HG03354 (cell line): ENCODE measurements at regions not wholly inside any gene's neighbourhood (a gene's known extent, or its start where the extent isn't known, plus 50 kb on each side); places are given as distances from the start of the nearest gene placed in this dataset.
"Not testable (repeated sequence)": the region's sequence is repeated elsewhere in the genome, so short reads cannot be mapped to it uniquely, and the experiment has no call there.

Experiments
- ATAC-seq: cut with Tn5 transposase; IDR thresholded peaks from one replicate; pipeline ENCODE4 v1.9.1; 2021; ENCODE audit warnings: mild to moderate bottlenecking; ENCODE audit not compliant: unreplicated experiment, poor library complexity, severe bottlenecking

DNA sequence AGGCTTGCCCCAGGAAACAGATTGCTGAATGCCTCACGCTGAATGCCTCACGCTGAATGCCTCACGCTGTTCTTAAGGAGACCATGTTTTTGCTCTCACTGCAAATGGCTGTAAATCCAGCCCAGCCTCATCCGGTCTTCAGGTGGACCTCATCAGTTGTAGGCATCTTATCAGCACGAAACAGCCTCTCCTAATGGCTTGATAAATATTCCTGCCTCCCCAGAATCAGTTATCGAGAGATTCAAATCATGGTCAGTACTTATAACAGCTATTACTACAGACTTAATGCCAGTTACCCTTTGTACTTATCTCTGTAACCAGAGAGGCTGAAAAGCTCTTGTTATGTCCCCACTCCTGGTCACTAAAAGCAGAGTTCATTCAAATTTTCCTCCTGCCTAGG is 290.6 kb downstream of the FZD1 start:
- no peak for ATAC-seq

DNA sequence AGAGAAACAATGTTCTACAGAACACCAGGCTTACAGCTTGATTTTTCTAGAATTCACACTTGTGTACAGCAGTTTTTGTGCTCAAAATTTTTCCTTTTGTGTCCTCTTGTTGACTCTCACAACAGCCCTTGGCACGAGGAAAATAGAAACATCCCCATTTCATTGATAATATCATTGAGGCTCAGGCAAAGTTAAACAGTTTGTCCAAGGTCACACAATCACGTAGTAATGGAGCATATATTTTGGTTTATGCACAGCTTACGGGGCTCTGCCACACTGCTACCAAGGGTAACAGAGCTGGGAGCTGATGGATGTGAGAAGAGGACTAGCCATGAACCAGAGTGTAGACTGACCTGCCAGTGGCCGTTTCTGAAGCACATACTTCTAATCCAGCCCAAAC is 292.0 kb downstream of the FZD1 start:
- no peak for ATAC-seq

DNA sequence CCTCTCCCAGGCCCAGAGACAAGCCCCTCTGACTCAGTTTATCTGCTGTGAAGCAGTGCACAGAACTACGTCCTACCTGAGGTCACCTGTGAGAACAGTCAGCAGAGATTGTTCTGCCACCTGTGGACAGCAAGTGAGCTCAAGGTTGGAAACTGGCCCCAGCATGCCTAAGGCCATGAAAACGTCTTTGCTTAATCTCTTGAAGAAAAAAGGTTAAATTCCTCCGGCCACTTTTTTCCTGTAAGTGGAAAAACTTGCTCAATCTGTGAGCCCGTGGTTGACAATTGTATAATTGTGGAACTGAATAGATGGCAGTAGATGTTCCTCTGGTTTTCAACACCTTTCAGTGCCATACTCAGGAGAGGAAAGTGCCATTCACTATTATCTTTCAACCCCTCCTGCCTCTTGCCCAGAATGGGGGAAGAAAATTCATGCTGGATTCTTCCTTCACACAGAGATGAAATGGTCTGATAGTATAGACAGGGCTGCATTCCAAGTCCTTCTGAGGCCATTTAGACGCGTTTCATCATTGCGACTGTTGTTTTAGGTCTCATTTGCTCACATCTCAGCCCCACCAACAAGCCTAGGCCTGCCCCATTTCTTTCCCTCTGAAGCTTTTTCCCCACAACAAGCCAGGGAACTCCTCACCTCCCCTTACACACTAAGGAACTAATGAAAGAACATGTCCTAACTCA is 292.9 kb downstream of the FZD1 start:
- ATAC-seq: no peak

DNA sequence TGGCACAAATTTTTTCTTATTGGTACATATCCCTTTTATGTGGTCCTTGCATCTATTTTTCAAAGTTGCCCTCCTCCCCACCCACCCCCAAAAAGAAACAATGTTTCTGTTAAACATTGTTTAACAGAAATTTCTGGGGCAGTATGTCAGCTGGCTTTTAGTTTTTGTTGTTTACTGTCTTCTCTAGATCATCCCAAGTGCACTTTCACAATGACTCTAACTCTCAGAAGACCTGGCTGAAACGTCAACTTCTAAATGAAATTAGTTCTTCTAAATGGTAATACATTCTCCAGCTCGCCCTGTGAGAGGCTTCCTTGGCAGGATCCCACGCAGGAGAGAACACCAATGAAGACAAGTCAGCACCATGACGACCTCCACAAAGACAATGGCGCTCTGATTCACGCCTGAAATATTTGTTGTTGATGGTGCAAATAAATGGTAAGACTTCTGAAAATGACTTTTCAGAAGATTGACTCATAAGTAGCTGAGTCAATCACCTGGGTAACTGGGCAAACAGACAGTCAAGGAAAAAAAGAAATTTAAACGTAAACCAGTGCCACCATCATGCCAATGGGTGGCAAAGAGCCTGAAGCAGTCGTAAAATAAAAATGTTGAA is 293.7 kb downstream of the FZD1 start:
- peak; percentile 90 for ATAC-seq

DNA sequence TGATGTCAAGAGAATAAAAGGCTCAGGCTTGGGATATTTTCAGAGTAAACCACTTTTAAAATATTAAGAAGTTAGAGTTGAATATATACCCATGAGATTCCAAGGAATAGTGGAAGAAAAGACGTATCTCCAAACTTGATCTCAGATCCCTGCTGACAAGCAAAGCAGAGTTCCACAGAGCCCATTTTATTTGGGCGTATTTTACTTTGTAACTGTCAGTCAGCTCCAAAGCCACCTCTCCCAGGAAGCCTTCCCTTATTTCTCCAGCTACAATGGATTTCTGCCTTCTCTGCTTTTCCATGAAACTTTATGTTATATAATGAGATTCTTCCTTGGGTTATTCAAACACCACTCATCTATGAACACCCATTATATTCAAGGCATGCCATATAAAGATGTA is 295.7 kb downstream of the FZD1 start:
- ATAC-seq: no peak

DNA sequence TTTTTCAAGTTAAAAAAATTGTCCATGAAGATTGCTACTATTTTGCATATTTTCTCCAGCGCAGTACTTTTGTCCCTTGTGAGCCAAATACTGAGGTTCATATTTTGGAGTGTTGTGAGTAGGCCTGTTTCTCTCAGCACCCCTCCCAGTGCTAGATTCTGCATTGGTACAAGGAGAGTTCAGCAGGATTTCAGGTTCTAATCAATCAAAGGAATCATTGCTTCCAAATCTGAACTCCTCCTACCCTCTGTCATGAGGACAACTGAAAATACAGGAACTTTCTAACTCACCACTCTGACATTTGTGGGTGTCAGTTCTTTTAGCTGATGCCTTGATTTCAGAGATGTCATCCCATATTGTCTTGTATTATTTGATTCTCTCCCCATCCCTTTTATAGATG is 299.9 kb downstream of the FZD1 start:
- no peak for ATAC-seq

DNA sequence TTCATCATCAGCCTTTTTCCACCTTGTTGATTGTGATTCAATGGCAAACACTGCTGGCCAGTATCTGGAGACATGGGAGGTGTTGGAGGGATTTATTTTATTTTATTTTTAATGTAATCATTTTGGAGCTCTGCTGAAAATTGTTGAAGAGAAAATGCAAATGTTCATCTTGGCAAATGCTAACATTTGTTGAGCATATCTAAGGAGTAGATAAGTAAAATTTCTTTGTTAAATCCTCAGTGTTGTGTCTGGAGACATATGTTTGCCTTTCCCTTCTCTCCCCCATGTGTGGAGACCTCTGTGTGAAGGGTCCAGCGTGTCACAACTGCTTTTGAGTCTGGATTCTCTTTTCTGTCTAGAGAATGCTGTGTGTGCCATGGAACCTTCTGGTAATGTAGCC is 300.3 kb downstream of the FZD1 start:
- no peak for ATAC-seq

DNA sequence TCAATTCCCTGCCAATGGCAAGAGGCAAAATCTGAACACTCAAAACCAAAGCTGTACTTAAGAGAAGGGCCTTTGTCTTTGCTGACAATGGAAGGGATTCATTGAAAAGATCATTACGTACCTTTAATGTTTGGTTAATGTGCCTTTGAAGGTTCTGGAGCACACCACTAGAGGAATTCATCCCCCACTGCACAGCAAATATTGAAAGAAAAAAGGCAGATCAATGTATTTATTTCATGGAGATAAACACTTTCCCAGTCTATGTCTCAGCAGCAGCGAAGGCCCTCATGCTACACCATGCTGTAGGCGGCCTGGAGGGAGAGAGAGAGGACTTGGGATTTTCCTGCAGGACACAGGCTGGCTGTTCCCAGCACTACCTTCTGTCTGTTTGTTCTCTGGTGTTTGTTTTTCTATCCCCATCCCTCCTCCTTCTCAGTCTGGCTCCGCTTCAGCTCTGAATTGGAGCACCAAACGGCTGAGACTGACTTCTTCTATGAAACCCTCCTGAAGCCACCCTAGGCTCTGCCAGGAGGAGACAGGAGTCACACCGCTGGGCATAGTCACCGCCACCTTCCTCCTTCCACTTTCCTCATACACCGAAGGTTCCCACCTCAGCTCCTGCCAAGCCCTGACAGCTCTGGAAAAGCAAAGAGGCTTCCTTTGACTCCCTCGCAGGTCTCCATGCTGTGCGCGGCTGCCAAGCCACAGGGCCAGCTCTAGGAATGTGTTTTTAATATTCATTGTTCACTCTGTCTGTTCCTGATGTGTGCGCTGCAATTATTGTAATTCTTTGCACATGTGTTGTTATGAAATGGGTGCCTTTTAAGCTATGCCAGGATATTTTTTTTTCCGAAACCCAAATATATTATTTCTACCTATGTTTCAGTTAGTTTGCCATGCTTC is 301.5 kb downstream of the FZD1 start:
- ATAC-seq: no peak

DNA sequence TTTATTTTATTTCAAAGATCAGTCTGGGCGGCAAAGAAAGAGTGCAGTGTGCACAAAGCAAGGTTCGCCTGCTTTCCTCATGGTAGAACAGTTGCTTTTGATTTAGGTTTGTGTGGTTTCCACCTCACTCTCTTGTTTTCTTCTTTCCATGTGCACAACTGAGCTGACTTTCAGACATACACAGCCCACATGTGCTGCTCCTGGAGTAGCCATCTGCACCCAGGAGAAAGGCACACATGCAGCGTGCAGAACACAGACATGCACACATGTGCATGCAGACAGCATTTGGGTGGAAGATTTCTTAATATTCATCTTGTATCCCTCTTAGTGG is 302.1 kb downstream of the FZD1 start:
- ATAC-seq: no peak

DNA sequence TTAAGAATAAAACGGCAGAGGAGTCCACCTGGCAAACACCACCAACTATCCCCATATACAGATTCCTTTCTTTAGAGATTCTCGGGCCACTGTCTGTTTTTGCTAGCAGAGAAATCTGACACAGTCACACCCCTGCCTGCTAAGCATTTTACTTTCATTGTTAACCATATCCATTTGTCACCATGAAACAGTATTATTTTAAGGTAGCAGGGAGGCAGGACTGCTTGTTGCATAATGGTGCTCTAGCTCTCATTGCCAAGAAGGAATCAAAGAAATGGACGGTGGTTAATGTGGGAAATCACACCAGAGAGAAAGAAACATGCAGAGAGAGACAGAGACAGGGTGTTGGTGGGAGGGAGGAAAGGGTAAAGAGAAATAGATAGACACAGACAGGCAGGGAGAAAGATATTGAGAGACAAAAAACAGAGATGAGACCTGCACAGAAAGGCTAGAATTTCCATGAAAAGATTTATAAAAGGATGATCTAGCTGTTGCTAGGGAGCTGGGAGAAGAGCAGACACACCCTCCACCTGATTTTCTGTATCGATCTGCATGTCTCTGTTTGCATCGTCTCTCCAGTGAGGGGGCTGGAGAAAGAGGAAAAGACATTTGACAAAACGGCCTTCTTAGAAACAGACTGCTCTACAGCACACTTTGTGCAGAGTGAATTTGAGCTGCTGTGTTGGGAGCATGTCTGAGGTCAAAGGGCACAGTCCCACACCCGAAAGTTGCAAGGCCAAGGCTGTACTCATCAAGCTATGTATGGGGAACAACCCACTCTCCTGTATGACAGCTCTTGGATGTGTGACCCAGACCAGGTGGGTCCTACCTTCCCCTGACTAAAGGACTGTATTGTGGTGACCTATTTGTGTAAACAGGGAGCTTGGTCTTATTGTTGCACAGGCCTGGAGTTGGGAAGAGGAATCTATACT is 303.1 kb downstream of the FZD1 start:
- no peak for ATAC-seq

DNA sequence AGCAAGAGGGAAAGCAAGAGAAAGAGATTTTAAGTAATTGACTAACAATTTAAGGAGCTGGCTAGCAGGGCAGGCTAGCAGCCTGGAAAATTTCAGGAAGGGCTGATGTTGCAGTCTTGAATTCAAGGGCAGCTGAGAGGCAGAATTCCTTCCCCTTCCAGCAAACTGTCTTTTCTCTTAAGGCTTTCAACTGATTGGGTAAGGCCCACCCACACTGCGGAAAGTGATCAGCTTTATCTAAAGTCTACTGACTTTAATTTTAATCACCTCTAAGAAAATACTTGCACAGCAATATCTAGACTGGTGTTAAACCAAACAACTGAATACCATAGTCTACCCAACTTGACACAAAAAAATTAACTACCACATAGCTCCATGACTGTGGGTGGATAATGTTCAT is 303.9 kb downstream of the FZD1 start:
- ATAC-seq: no peak

DNA sequence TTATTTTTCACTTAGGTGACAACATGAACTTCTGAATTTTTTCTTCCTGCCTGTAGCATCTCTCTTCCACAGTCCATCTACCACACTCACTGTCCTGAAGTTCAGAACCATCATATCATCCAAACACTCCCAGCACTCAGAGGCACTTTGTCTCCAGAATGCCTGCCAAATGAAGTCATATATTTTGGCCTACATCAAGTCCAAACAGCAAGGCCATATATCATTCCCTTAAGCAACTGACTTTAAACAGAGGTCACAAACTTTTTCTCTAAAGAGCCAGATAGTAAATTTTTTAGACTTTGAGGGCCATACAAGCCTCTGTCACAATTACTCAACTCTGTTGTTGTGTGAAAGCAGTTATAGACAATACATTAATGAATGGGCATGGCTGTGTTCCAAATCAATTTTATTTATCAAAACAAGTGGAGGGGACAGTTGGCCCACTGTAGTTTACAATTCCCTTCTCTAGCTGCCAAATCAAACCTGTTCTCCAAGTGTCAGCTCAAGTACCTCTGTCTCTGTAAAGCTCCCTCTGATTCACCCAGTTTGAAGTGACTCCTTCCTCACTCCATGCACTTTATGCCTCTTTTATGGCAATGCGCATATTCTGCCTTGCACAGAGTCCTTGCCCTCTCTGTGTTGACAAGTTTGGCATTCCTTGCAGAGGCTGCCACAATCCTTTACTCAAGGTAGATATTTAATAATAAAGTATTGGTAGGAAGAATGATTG is 305.7 kb downstream of the FZD1 start:
- no peak for ATAC-seq

DNA sequence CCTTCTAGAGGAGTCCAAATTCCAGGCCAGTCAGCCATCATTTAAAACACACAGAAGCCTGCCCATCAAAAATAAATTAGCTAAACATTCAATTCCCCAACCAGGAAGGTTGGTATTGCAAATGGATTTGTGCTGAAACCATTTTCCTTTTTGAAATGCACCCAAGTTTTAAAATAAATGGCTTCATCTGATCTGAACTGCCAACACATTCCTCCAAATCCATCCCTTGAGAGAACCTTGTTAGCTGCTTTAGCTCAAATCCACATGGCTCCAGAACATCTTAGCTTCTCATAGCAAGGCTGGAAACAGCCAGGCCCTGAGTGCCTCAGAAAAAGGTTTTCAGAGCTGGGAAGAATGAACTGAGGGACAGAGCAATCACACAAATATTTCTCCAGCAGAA is 306.3 kb downstream of the FZD1 start:
- ATAC-seq: no peak

DNA sequence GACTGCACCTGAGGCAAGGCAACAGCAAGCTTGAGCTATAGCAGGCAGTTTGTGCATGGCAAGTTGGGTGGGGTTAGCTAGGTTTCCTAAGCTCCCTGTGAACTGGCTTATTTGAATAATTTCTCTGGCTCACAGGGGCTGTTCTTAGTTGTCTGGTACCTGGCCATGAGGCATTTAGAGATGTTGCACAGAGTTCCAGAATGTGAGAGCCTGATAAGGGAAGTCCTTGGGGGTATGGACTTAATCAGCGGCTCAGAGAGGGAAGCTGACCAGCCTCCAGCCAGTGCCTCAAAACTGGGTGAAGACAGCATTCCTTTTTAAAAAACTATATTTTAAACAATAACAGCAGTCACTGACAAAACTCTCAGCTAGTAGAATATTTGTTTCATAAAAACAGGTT is 307.4 kb downstream of the FZD1 start:
- no peak for ATAC-seq

DNA sequence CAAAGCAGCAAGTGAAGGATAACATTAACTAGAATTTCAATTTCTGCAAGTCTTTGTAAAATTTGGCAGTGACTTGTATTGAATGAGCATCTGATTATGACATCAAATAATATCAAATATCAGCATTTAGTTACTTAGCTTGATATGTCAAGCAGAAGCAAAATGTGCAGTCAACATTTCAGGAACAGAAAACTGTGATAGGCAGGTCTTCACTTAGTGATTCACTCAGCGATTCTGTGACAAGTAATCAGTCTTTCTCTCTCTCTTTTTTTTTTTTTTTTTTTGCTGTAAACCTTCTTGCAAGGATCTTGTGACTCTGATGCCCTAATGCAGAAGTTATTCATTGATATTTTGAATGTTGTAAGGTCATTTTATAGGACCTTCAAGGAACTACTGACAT is 307.1 kb downstream of the MTERF1 start:
- no peak for ATAC-seq

DNA sequence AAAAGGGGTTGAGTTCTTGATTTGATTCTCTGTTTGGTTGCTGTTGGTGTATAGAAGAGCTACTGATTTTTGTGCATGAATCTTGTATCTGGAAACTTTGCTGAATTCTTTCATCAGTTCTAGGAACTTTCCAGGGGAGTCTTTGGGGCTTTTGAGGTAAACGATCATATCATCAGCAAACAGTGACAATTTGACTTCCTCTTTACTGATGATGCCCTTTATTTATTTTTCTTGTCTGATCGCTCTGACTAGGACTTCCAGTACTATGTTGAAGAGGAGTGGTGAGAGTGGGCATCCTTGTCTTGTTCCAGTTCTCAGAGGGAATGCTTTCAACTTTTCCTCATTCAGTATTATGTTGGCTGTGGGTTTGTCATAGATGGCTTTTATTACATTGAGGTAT is 304.0 kb downstream of the MTERF1 start:
- ATAC-seq: not testable (repeated sequence)

DNA sequence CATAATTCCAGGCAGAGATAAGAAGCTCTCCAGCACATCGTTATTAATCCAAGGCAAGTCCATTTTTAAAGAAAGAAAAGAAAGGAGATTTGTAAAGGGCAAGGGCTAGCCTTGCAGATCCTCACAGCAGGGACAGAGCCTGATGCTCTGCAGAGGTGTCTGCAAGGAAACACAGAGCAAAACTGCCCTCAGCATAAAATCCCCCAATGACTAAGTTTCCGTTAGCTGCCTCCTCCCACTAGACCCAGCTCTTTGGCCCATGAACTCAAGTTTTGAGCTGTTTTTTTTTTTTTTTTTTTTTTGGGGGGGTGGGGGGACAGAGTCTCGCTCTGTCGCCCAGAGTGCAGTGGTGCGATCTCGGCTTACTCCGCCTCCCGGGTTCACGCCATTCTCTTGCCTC is 300.7 kb downstream of the MTERF1 start:
- ATAC-seq: no peak

DNA sequence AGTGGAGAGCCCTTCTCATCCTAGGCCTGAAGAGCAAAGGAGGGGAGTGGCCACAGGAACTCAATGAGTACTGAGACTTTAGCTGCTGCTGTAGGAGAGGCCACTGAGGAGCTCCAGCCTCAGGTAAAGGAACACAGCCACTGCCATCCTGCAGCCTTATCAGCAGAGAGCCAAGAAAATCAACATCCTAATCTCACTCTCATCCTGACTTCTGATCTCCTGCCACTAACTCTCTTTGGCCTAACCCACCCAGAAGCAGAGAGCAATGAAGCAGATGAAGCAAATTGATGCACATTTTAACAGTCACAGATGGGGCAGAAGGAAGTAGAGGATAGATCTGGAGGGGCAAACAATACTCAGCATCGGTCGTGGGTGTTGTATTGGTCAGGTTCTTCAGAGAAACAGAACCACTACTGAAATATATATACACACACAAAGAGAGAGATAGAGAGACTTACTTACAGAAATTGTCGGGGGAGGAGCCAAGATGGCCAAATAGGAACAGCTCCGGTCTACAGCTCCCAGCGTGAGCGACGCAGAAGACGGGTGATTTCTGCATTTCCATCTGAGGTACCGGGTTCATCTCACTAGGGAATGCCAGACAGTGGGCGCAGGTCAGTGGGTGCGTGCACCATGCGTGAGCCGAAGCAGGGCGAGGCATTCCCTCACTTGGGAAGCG is 297.6 kb downstream of the MTERF1 start:
- ATAC-seq: no peak

DNA sequence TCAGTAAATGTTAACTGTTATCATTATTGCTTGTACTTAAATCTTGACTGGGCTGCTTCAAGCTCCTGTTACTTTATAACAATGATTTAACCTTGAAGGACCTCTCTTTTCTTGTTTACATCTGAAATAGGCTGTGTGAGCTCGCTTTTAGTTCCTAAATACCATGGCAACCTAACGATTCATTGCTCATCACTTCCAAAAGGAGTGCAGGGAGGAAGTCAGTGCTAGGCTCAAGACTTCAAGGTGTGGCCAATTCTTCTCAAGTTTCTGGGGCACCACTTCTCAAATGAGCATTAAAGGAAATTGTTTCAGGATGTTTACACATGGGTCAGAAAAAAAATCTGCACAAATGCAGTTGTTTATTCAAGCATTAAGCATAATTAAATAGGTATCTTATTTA is 284.2 kb downstream of the MTERF1 start:
- ATAC-seq: no peak
